ENCODE measurements at regions not wholly inside any gene's neighbourhood (a gene's known extent, or its start where the extent isn't known, plus 50 kb on each side); places are given as distances from the start of the nearest gene placed in this dataset.

GRCh38 chr2:129723277-129724020 lies 256.0 kb upstream of the RAB6C start:
- TF ChIP-seq CTCF (IDR thresholded peaks at IDR 0.05) (no peak), POLR2A (IDR thresholded peaks at IDR 0.05) (no peak)

All from thyroid gland (tissue), 4 donors.